Endothelial cell of hepatic sinusoid (primary cell): ENCODE measurements at regions not wholly inside any gene's neighbourhood (a gene's known extent, or its start where the extent isn't known, plus 50 kb on each side); places are given as distances from the start of the nearest gene placed in this dataset.
"Not testable (repeated sequence)": the region's sequence is repeated elsewhere in the genome, so short reads cannot be mapped to it uniquely, and the experiment has no call there.

ENCODE experiments used
- in situ Hi-C: cut with HindIII; loops from 2 replicates; pipeline ENCODE4 v1.10.0; 2017; ENCODE audit warnings: low sequenced_read_pairs

DNA sequence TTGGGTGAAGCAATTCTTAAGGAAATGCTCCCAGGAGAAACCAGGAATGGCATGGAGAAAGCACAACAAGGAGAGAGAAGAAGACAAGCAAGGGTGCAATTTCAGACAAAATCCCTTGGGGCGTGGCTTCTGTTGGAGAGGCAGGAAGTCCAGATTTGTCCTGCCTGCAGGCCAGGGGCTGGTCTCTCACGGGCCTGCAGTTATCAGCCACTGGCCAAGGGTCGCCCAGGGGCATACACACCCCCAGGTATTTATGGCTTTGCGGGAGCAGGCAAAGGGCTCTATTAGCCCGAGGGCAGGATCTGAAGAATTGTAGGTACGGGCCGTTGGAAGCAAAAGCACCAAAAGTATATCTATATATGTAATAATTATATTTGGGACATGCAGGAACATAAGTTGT, 87.7 kb downstream of the IYD start:
- in situ Hi-C loops, result no loop called here

DNA sequence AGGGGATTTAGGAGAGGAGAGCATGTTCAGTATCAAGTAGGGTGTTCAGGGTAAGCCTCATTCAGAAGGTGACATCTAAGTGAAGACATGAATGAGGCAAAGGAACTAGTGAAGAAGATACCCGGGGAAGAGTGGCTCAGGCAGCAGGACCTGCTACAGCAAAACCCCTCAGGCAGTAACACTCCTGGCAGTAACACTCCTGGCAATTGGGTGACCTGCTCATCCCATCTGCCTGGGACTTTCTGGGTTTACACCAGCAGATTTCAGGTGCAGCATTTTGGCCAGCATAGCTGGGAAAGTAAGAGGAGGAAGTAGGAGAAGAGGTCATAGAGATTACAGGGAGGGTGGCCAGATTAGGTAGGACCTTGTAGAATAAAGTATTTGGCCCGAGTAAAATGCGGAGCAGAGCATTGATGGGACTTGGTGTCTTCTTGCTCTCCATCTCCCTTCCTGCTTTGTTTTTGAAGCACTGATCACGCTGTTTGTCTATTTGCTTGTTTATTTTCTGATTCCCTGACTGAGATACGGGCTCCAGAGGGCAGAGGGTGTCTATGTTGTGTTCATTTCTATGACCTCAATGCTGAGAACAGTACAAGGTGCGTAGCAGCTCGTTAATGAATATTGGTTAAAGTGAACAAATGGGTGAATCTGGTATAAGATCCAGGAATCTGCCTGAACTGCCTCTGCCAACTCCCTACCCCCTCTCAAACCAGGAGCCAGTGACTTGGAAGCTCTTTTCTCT, 88.3 kb downstream of the IYD start:
- in situ Hi-C loops, result no loop called here

DNA sequence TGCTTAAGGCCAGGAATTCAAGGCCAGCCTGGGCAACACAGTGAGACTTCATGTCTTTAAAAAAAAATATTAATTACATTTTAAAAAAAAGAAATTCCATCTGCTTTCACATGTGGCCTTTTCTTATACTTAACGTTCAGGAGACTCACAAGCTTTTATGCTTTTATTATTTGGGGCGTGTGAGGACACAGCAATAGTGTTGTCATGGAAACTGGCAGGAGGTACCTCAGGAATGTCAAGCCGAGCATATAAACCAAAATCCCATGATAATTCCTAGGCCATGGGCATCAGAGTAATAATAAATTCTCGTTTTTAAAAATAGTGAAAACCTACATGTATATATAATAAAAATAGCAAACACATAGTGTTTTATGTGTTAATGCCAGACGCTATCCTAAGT, 89.8 kb downstream of the IYD start:
- in situ Hi-C loops, result no loop called here

DNA sequence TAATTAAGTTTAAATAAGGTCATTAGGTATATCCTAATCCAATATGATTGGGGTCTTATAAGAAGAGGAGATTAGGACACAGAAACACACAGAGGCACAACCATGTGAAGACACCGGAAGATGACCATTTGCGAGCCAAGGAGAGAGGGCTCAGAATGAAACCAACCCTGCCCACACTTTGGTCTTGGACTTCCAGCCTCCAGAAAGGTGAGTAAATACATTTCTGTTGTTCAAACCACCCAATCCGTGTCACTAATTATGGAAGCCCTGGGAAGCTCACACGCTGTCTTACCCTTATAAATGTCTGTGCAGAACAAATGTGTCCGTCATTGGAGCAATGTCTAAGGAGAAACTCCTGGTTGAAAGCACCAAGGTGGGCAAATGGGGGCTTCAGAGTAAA, 95.0 kb downstream of the IYD start:
- in situ Hi-C loops, result no loop called here

DNA sequence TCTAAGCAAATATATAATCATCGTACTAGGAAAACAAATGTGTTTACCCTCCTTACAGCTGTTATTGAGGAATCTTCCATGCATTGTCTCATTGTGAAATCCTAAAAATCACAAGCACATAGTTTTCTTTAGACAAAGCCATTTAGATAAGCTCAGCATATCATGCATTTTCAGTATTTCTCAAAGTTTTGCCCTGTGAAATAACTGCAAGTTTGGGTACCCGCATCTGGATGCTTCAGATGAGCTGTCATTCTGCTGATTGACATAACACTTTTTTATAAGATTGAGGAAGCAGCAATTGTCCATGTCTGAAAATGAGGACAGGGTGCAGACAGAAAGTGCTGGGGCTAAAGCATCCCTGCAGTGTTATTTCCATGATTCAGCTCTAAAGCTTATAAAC, 96.2 kb downstream of the IYD start:
- in situ Hi-C loops, result no loop called here

DNA sequence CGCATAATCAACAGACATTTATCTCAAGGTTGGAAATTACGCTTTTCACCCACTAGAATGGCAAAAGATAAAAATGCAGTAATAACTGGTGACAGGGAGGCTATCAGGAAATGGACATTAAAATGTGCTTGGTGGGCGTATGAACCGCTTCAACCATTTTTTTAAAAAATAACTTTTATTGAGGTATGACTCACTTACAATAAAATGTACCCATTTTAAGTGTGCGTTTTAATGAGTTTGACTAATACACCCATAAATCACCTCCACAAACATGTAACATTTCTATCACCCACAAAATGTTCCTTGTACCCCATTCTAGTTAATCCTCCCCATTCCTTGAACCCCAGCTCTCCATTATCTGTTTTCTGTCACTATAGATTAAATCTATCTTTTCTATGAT, 96.8 kb downstream of the IYD start:
- in situ Hi-C loops, result no loop called here

DNA sequence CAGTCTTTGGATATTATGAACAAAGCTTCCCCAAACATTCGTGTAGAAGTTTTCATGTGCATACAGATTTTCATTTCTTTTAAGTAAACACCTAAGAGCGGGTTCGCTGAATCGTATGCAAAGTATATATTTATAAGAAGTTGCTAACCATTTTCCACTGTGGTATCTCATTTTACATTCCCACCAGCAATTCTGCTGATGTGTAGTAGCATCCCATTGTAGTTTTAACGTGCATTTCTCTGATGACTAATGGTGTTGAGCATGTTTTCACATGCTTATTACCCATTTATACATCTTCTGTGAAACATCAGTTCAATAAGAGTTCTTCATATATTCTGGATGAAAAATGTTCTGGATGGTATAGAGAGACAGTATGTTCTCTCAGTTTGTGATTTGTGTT, 97.4 kb downstream of the IYD start:
- in situ Hi-C loops, result no loop called here

DNA sequence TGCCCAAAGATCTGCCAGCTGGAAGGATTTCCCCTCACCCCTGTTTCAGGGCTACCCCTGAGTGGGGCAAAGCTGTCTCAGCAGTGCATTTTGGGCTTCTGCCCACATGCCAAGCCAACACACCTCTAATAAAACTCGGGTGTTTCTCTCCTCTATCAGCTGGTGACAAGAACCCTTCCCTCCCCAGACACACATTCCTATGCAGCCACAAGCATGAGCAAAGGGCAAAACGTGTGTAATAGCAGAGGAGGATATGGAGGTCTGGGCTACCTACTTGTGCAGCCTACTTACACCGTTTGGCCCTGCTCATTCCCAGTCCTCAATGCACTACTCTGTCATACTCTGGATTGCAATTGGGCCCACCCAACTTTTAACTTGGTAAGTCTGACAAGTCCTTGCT, 101.3 kb downstream of the IYD start:
- in situ Hi-C loops, result no loop called here

DNA sequence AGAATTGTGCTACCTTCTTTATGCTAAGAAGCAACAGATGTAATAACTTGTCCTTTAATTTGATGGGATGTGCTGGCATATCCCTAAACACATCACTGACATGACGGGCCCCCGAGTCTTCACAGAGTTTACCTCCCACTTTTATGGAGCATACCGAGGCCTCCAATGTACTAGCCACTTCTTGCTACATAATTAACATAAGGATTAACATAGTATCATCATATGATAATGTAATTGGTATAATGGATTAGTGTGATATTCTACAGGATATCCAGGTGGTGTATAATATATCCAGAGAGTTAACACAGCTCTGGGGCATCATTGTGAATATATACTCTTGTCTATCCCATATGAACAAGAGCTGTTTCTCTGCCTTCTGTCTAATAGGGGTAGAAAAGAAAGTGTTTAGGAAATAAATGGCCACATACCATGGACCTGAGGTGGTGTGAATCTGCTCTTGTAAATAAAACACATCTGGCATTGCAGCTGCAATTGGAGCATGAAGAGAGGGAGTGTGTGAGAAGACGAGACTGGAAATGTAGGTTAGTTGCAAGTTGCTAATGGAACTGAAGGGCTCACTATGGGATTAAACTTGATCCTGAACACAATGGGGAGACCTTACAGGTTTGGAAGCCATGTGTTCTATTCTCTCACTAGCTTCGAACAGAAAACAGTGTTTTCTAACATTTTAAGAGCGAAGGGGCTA, 102.3 kb downstream of the IYD start:
- in situ Hi-C loops, result no loop called here

DNA sequence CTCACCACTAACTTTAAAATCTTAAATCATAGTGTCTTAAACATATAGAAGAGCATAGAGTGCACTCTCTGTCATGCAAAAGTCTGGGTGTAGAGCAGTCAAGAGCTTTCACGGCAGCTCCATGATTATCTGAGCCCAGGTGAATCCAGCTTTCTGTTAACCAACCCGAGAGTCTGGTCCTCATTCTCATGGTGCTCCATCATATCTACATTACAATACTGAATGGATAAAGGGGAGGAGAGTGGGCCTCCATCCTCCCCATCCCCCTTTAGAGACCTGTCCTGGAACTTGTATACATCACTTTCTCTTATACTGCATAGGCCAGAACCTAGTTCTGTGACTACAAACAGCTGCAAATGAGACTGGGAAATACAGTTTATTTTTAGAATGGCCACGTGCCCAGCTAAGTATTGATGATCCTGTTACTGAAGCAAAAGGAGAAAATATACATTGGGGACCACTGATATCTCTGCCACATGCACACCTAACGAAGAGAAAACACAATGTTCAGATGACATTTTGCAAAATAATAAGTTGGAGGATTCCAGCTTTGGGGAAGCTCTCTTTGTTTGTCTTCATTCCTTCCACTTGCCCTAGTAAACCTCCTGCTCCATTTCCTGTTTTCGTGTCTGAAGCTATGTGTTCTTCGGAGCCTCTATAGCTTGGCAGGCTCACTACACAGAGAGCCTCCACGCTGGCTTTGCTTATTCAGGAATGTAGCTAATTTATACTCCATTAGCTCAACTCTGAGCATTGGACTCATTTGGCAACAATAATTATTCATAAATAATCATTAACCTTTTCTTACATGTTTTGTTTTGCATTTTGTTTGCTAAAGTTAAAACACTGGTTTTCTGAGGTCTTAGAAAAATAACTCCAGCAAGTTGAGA, 110.1 kb downstream of the IYD start:
- in situ Hi-C loops, result no loop called here

DNA sequence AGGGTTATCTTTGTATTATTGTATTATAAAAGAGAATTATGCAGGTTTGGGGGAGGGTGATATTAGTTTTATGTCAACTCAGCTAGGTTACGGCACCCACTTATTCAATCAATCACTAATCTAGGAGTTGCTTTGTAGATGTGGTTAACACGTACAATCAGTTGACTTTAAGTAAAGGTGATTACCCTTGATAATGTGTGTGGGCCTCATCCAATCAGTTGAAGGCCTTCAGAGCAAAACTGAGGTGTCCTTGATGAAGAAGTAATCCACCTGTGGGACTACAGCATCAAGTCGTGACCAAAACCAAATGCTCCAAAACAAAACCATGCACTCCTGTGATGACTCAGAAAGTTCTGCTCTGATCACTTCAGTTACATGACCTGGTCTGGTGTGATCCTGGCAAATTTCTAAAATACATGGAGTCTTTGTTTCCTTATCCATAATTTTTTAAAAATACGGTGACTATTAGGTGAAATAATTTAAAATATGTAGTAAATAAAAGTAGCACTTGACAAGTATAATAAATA, 114.1 kb downstream of the IYD start:
- in situ Hi-C loops, result no loop called here

DNA sequence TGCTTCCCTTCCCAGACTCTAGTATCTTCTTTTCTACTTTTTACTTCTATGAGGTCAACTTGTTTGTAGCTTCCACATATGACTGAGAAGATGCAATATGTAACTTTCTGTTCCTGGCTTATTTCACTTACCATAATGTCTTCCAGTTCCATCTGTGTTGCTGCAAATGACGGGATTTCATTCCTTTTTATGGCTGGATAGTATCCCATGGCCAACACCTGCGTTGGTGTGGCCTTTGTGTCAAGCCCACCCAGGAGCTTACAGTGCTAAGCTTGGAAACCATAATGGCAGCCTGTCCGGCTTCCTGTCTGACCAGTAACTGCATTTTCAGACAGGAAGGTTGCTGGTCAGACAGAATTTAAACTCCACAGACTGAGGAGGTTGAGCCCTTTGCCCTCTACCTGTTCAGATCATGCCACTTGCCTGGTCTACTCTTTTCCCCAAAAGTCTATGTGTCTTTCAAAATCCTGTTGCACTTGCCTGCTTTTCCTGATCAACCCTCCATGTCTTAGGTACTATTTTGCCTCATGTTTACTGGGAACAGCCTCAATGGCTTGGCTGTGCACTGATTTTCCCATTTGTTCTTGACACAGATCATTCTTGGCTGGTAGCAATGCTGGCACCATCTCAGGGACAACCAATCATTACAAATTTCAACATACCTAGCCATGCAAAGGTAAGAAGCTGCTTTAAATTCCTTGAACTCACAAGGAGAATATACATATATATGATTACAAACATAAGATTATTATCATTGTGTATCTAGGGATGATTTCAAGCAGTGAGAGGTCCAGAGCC, 114.3 kb upstream of the PLEKHG1 start:
- in situ Hi-C loops, result no loop called here

DNA sequence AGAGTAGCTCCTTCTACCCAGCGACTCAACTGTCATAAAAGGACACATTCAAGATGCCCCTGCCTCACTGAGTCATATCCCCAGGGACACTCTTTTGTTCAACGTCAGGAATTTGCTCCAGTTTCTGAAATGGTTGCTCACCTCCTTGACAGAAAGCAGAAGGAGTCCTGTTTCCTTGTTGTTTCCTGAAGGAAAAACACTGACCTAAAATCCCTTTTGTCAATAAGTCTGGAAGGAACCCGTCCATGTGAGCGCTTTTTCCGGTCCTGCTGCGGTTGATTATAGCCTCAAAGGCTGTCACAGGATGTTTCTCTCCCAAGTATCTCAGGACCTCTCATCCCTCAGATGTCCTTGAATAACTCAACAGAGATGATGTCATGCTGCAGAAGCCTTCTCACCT, 113.6 kb upstream of the PLEKHG1 start:
- in situ Hi-C loops, result no loop called here

DNA sequence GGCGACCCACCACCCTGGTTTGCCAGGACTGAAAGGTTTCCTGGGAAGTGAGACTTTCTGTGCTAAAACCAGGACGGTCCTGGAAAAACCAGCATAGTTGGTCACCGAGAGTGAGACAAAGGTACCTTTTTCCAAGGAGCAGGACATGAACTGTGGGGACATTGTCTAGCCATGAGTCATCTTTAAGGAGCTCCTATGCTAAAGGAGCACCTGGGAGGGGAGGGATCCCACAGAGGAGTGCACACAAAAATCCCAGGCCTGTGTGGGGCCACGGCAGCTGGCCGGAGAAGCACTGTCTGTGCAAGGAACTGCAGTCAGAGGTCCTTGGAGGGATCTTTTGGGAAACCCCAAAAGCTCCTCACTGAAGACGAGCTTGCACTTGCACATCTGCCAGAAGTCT, 109.1 kb upstream of the PLEKHG1 start:
- in situ Hi-C loops, result no loop called here

DNA sequence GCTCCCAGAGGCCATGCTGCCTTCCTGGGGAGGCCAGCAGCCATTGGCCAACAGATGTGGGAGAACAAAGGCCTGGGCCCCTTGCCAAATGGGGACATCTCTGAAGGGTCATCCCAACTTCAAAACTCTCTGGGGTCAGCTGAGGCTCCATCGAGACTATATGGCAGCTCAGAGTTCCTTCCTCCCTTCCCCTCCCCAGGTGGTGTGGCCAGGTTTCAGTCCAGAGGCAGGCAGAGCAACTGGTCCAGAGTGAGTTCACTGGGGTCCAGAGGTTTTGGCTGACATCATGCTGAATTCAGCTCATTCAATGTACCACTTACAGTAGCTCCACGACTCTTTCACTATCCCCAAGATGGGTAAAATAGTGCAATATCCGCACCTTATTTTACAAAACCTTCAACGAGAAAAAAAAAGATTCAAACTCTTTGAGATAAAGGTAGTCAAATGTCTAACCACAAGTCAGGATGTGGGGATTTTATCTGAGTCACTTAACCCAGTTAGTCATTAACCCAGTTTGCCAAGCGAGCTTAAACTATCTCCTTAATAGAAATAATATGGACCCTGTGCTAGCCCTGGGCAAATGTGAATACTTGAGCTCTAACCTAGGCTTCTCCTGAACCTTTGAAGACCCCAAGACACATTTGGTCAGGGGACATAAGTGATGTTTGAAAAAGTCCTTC, 108.4 kb upstream of the PLEKHG1 start:
- in situ Hi-C loops, result no loop called here

DNA sequence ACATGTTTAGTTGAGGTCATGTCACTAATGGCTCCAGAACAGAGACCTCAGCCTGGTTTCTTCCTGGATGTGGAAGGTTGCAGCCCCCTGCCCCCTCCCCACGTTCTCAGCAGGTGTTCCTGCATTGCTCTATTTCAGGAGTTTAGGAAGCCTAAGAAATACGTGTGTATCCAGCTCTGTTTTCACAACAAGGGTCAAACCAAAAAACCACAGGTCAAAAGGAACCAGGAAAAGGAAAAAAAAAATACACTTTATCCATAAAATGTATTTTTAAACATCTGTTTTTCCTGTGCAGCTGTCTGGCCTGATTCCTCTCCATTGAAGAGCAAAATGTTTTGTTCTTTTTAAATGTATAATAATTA, 107.9 kb upstream of the PLEKHG1 start:
- in situ Hi-C loops, result no loop called here

DNA sequence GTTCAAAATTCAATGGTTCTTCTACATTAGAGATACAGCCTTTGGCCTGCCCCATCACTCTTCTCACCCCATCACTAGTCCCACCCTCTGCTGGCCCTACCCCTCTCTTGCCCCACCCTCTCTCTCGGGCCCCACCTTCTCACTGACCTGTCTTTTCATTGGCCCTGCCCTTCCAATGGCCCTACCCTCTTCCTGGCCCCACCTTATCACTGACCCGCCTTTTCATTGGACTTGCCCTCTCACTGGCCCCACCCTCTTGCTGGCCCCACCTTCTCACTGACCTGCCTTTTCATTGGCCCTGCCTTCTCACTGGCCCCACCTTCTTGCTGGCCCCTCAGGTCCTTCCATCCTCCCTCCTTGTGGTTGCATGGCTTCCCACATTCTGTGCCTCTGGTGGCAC, 107.2 kb upstream of the PLEKHG1 start:
- in situ Hi-C loops, result no loop called here

DNA sequence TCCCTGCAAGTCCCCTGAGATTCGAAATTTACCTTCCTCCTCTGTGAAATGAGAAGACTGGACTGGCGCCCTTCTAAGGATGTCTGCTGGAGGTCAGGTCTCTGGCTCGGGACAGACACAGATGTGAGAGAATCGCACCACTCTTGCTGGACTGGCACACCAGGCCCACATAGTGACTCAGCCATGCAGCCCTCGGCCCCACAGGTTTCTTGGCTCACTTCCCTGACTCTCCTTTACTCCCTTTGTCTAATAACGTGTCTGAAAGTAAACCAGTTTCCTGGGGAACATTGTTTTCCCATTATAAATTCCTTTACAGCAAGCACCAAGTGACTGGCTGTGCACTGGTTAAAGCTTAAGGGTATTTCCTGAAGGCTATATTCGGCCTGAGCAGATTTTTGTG, 106.7 kb upstream of the PLEKHG1 start:
- in situ Hi-C loops, result no loop called here

DNA sequence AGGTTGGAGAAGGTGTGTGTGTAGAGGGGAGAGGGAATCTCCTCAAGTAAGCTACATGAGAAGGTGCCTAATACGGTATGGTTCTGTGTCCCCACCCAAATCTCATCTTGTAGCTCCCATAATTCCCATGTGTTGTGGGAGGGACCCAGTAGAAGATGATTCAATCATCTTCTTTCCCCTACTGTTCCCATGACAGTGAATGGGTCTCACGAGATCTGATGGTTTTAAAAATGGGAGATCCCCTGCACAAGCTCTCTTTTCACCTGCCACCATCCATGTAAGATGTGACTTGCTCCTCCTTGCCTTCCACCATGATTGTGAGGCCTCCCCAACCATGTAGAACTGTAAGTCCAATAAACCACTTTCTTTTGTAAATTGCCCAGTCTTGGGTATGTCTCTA, 106.1 kb upstream of the PLEKHG1 start:
- in situ Hi-C loops, result not testable (repeated sequence)

DNA sequence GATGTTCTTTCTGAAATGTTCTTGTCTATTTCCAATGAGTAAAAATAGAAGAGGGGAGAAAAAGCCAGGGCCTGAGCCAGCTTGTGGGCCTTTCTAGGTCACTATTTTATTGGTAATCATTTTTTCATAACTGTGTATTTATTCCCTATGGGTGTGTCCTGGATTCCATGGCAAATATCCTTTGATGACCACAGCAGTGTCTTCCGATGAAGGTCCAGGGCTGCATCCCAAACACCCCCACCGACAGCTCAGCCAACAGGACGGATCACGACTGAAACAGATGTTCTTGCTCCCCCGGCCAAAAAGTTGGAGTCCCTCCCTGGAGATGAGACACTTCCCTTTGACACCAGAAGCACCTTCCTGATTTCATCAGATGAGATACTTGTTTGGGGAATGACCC, 105.4 kb upstream of the PLEKHG1 start:
- in situ Hi-C loops, result no loop called here
